ENCODE measurements at regions not wholly inside any gene's neighbourhood (a gene's known extent, or its start where the extent isn't known, plus 50 kb on each side); places are given as distances from the start of the nearest gene placed in this dataset.

DNA sequence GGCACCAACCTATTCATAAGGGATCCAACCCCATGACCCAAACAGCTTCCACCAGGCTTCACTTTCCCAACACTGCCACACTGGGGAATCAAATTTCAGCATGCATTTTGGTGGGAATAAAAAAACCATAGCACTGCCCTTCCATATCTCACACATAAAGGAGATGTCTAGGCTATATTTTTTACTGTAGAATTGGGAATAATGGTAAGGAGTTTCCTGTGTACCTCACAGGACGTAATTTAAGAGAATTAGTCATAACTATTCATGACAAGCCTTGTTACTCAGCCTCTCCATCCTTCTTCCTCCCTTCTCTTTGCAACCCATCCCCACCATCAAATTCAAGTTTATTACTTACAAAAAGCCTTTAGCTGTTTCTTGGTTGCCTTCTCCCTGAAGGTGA, 352.1 kb downstream of the MLLT3 start:
- H3K4me1 ChIP-seq: no peaks in the 10 kb centered on the region
- no peak overlapping the region for H3K27ac ChIP-seq
- no peaks in the 10 kb centered on the region for H3K36me3 ChIP-seq (ENCODE audit: control insufficient read depth, insufficient read depth, low read length)
- no peaks in the 10 kb centered on the region for H3K9me3 ChIP-seq (ENCODE audit: control insufficient read depth, low read length)
- no peak overlapping the region for H3K9ac ChIP-seq
- H3K27me3 ChIP-seq (ENCODE audit: control insufficient read depth, insufficient read depth, low read length): no peaks in the 10 kb centered on the region
- TF ChIP-seq, protein P1, sequence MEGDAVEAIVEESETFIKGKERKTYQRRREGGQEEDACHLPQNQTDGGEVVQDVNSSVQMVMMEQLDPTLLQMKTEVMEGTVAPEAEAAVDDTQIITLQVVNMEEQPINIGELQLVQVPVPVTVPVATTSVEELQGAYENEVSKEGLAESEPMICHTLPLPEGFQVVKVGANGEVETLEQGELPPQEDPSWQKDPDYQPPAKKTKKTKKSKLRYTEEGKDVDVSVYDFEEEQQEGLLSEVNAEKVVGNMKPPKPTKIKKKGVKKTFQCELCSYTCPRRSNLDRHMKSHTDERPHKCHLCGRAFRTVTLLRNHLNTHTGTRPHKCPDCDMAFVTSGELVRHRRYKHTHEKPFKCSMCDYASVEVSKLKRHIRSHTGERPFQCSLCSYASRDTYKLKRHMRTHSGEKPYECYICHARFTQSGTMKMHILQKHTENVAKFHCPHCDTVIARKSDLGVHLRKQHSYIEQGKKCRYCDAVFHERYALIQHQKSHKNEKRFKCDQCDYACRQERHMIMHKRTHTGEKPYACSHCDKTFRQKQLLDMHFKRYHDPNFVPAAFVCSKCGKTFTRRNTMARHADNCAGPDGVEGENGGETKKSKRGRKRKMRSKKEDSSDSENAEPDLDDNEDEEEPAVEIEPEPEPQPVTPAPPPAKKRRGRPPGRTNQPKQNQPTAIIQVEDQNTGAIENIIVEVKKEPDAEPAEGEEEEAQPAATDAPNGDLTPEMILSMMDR (IDR thresholded peaks at IDR 0.05): no peak
- H2AFZ ChIP-seq: no peak overlapping the region
- no peak overlapping the region for H3K4me2 ChIP-seq (ENCODE audit: low read length)
- no peaks in the 10 kb centered on the region for H3K79me2 ChIP-seq
- no peak overlapping the region for H3K4me3 ChIP-seq (ENCODE audit: low read depth, low read length)

DNA sequence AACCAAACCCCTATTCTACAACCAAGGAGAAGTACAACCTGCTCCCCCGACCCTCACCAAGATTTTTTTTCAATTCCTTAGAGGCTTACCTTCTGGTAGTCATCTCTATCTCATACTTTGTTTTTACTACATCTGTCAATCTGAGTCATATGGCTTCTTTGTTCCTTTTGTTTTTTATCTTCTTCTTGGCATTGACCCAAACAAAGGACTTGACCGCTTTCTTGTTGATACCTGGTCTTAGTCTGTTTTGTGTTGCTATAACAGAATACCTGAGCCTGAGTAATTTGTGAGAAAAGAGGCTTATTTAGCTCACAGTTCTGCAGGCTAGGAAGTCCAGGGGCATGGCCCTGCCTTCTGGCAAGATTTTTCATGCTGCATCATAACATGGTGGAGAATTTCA, 352.7 kb downstream of the MLLT3 start:
- TF ChIP-seq, protein P1 (IDR thresholded peaks at IDR 0.05): no peak
- no peaks in the 10 kb centered on the region for H3K27me3 ChIP-seq (ENCODE audit: control insufficient read depth, insufficient read depth, low read length)
- no peak overlapping the region for H3K27ac ChIP-seq
- no peak overlapping the region for H3K4me3 ChIP-seq (ENCODE audit: low read depth, low read length)
- no peaks in the 10 kb centered on the region for H3K36me3 ChIP-seq (ENCODE audit: control insufficient read depth, insufficient read depth, low read length)
- H3K9me3 ChIP-seq (ENCODE audit: control insufficient read depth, low read length): no peaks in the 10 kb centered on the region
- H3K4me1 ChIP-seq: no peaks in the 10 kb centered on the region
- no peak overlapping the region for H3K4me2 ChIP-seq (ENCODE audit: low read length)
- H3K9ac ChIP-seq: no peak overlapping the region
- H3K79me2 ChIP-seq: no peaks in the 10 kb centered on the region
- H2AFZ ChIP-seq: no peak overlapping the region

DNA sequence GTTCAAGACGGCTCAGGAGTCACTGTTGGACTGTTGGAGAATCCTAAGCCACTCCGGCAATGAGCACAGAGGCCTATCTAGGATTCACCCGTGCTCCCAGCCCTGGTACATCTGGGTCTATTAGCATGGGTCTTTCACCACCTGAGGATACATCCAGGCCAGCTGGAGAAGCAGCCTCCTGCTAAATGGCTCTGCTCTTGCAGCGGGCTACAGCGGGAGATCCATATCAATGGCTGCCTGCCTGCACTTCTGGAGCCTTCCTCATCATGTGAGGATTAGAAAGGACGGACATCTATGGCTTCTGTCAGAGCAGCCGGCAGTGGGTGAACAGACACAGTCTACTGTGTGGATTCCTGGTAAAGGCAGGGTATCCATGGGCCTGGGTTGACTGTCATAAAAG, 357.4 kb downstream of the MLLT3 start:
- Histone ChIP-seq H3K4me3 (ENCODE audit: low read depth, low read length) (no peak overlapping the region), H3K36me3 (ENCODE audit: control insufficient read depth, insufficient read depth, low read length) (no peaks in the 10 kb centered on the region), H3K27me3 (ENCODE audit: control insufficient read depth, insufficient read depth, low read length) (no peaks in the 10 kb centered on the region), H3K9ac (no peak overlapping the region), H3K79me2 (no peaks in the 10 kb centered on the region), H3K9me3 (ENCODE audit: control insufficient read depth, low read length) (no peaks in the 10 kb centered on the region), H3K4me1 (no peaks in the 10 kb centered on the region), H3K27ac (no peak overlapping the region), H2AFZ (no peak overlapping the region), H3K4me2 (ENCODE audit: low read length) (no peak overlapping the region)
- TF ChIP-seq, protein P1 (IDR thresholded peaks at IDR 0.05): no peak

DNA sequence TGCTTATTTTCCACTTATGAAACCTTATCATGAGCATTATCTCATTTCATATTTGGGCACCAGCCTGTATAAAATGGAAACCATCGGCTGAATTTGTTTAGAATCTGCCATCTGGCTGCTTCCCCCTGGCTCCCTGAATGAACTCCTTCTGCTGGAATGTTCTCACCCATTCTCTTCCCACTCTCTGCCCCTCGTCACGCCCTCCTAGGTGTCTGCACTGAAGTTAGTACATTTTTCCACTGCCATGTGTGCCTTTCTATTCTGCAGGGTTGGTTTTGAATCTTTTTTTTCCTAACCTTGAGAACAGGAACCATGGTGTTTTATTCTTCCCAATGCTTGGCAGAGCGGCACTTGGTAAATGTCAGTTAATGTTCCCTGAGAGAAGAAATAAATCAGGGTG, 359.7 kb downstream of the MLLT3 start:
- no peaks in the 10 kb centered on the region for H3K9me3 ChIP-seq (ENCODE audit: control insufficient read depth, low read length)
- H3K27me3 ChIP-seq (ENCODE audit: control insufficient read depth, insufficient read depth, low read length): no peaks in the 10 kb centered on the region
- H3K4me1 ChIP-seq: no peaks in the 10 kb centered on the region
- no peak overlapping the region for H3K4me3 ChIP-seq (ENCODE audit: low read depth, low read length)
- no peak overlapping the region for H3K9ac ChIP-seq
- H3K4me2 ChIP-seq (ENCODE audit: low read length): no peak overlapping the region
- H3K36me3 ChIP-seq (ENCODE audit: control insufficient read depth, insufficient read depth, low read length): no peaks in the 10 kb centered on the region
- no peak overlapping the region for H3K27ac ChIP-seq
- no peaks in the 10 kb centered on the region for H3K79me2 ChIP-seq
- H2AFZ ChIP-seq: no peak overlapping the region
- TF ChIP-seq, protein P1 (IDR thresholded peaks at IDR 0.05): no peak

DNA sequence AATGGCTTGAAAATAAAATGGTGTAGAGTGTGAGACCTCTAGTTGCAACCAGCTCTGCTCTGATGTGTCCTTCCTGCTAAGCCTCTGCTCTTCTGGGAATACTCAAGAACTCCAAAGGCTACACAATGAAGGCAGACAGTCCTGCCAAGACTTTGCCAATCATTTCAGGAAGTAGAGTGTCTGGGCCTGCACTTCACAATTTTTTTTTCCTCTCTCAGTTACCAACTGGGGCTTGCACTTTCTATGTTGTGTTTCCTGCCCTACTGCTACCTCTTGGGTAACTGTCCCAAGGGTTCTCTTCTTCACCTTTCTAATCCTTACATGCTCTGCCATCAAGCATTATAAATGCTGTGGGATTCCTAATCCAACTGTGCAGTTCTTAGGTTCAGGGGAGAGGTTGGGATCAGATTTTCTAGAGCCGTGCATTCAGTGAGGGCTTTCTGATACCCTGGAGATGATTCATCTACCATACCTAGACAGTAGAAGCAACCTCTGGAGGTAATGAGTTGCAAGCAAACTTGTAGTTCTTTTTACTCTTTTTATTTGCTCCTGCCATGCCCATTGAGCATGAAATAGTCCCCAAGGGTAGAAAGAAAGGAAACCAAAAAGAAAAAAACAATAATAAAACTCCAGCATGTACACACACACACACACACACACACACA, 365.9 kb downstream of the MLLT3 start:
- H2AFZ ChIP-seq: no peak overlapping the region
- H3K79me2 ChIP-seq: no peaks in the 10 kb centered on the region
- H3K27ac ChIP-seq: no peak overlapping the region
- H3K4me1 ChIP-seq: no peaks in the 10 kb centered on the region
- H3K4me3 ChIP-seq (ENCODE audit: low read depth, low read length): no peak overlapping the region
- H3K9me3 ChIP-seq (ENCODE audit: control insufficient read depth, low read length): no peaks in the 10 kb centered on the region
- no peaks in the 10 kb centered on the region for H3K36me3 ChIP-seq (ENCODE audit: control insufficient read depth, insufficient read depth, low read length)
- no peak overlapping the region for H3K4me2 ChIP-seq (ENCODE audit: low read length)
- H3K9ac ChIP-seq: no peak overlapping the region
- H3K27me3 ChIP-seq (ENCODE audit: control insufficient read depth, insufficient read depth, low read length): no peaks in the 10 kb centered on the region
- TF ChIP-seq, protein P1 (IDR thresholded peaks at IDR 0.05): no peak
